ENCODE measurements at regions not wholly inside any gene's neighbourhood (a gene's known extent, or its start where the extent isn't known, plus 50 kb on each side); places are given as distances from the start of the nearest gene placed in this dataset.
A peak's percentile ranks its signal among the peaks of the same experiment; 100 is the strongest.

DNA sequence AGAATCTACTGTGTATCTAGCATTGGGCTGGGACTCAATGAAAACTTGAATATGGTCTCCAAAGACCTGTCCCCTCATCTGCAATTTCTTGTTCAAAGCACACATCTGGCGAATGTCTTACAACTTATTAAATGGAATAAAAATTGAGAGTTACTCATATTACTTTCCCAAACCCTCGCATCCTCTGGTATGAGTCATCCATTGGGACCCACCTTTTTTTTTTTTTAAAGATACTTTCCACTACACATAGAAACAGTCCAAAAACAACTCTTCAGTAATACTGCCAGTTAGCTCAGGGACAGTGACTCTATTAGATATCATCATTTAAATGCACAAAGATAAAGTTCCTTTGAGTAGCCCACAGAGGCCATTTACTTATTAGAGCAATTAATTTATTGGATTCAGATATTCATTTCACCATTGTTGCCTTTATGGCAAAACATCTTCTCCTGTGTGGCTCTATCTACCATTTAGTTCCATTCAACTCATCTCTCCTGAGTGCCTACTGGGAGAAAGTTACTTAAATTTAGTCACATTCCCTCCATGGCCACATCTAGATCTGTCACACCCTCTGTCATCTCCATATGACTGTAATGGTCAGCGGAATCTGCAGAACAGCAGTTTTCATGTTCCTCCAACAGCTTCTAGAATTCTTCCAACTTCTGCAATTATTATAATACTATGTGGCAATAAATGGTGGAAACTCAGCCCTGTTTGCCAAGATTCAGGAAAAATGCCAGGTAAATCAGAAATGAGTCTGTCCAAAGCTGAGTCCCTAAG, 77.9 kb upstream of the ARHGEF3 start:
- H3K4me3 Mint-ChIP-seq = no peak overlapping the region
- H3K9me3 Mint-ChIP-seq = peaks cover 9% of the 10 kb centered on the region; the same call in 1 of the 2 replicates
- DNase-seq (ENCODE audit: low spot score) = no peak
- no peaks in the 10 kb centered on the region for H3K27me3 Mint-ChIP-seq (ENCODE audit: low read depth)
- no peaks in the 10 kb centered on the region for H3K36me3 Mint-ChIP-seq
- peaks cover 22% of the 10 kb centered on the region for H3K4me1 Mint-ChIP-seq
- ChIA-PET POLR2A (no interaction called here), CTCF (no interaction called here)
- no peak overlapping the region for H3K27ac Mint-ChIP-seq
- no peak for TF ChIP-seq MXD4 (CRISPR knock-in tag; IDR thresholded peaks at IDR 0.05; ENCODE audit: borderline replicate concordance)
- TF ChIP-seq ZNF396 (CRISPR knock-in tag; IDR thresholded peaks at IDR 0.05; ENCODE audit: borderline replicate concordance) = no peak
- TF ChIP-seq ZNF219 (CRISPR knock-in tag; IDR thresholded peaks at IDR 0.05; ENCODE audit: borderline replicate concordance) = no peak
- no peak for TF ChIP-seq CBFB (CRISPR knock-in tag; IDR thresholded peaks at IDR 0.05; ENCODE audit: low read depth)
- no peak for TF ChIP-seq SOX15 (CRISPR knock-in tag; IDR thresholded peaks at IDR 0.05)
- TF ChIP-seq TCF7 (CRISPR knock-in tag; IDR thresholded peaks at IDR 0.05; ENCODE audit: low read depth) = no peak
- no peak for ATAC-seq

DNA sequence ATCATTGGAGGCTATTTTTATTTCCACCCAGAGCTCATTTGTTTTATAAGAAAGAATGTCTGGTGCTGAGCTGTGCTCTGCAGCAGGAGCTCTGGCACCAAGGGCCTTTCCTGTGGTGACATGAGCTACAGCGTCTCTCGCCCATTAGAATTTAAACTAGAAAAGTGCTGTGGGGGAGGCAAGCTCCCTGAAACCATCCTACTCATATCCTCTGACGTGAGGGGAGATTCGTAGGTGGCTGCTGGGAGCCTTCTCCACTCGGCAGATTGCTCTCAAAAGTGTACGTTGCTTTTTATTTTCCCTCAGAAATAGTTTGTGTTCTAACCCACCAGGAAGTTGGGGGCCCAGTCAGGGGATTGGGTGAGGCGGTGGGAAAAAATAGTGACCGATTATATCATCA, 76.3 kb upstream of the ARHGEF3 start:
- Mint-ChIP-seq H3K4me3 (no peak overlapping the region), H3K9me3 (peaks cover 9% of the 10 kb centered on the region; the same call in 1 of the 2 replicates), H3K36me3 (no peaks in the 10 kb centered on the region), H3K27me3 (ENCODE audit: low read depth) (no peaks in the 10 kb centered on the region), H3K4me1 (peaks cover 22% of the 10 kb centered on the region), H3K27ac (peak overlapping the region; percentile 64; the same call in 1 of the 2 replicates)
- ChIA-PET POLR2A (no interaction called here), CTCF (interaction anchor here (0.8 to 2.4 kb wide), 3 partner anchors 77 to 176 kb away, joined by 3 to 11 read pairs (median 4); partner anchors contain the start of gene ARHGEF3)
- DNase-seq (ENCODE audit: low spot score) (no peak), ATAC-seq (0 out of 2 replicates have a peak, but pooled peaks have one; percentile 43)
- TF ChIP-seq, protein P1, sequence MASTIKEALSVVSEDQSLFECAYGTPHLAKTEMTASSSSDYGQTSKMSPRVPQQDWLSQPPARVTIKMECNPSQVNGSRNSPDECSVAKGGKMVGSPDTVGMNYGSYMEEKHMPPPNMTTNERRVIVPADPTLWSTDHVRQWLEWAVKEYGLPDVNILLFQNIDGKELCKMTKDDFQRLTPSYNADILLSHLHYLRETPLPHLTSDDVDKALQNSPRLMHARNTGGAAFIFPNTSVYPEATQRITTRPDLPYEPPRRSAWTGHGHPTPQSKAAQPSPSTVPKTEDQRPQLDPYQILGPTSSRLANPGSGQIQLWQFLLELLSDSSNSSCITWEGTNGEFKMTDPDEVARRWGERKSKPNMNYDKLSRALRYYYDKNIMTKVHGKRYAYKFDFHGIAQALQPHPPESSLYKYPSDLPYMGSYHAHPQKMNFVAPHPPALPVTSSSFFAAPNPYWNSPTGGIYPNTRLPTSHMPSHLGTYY (CRISPR knock-in tag; IDR thresholded peaks at IDR 0.05) = no peak
- TF ChIP-seq ZNF317 (CRISPR knock-in tag; IDR thresholded peaks at IDR 0.05; ENCODE audit: borderline replicate concordance, low read depth) (no peak), TEAD4 (CRISPR knock-in tag; IDR thresholded peaks at IDR 0.05) (no peak), FOXJ3 (CRISPR knock-in tag; IDR thresholded peaks at IDR 0.05; ENCODE audit: borderline replicate concordance) (no peak), FOXK1 (CRISPR knock-in tag; IDR thresholded peaks at IDR 0.05) (no peak), SMAD3 (CRISPR knock-in tag; IDR thresholded peaks at IDR 0.05; ENCODE audit: borderline replicate concordance) (no peak), ATF1 (CRISPR knock-in tag; IDR thresholded peaks at IDR 0.05) (no peak), SMAD4 (CRISPR knock-in tag; IDR thresholded peaks at IDR 0.05) (no peak), HMGA2 (CRISPR knock-in tag; IDR thresholded peaks at IDR 0.05) (no peak)
- TF ChIP-seq, protein P2, sequence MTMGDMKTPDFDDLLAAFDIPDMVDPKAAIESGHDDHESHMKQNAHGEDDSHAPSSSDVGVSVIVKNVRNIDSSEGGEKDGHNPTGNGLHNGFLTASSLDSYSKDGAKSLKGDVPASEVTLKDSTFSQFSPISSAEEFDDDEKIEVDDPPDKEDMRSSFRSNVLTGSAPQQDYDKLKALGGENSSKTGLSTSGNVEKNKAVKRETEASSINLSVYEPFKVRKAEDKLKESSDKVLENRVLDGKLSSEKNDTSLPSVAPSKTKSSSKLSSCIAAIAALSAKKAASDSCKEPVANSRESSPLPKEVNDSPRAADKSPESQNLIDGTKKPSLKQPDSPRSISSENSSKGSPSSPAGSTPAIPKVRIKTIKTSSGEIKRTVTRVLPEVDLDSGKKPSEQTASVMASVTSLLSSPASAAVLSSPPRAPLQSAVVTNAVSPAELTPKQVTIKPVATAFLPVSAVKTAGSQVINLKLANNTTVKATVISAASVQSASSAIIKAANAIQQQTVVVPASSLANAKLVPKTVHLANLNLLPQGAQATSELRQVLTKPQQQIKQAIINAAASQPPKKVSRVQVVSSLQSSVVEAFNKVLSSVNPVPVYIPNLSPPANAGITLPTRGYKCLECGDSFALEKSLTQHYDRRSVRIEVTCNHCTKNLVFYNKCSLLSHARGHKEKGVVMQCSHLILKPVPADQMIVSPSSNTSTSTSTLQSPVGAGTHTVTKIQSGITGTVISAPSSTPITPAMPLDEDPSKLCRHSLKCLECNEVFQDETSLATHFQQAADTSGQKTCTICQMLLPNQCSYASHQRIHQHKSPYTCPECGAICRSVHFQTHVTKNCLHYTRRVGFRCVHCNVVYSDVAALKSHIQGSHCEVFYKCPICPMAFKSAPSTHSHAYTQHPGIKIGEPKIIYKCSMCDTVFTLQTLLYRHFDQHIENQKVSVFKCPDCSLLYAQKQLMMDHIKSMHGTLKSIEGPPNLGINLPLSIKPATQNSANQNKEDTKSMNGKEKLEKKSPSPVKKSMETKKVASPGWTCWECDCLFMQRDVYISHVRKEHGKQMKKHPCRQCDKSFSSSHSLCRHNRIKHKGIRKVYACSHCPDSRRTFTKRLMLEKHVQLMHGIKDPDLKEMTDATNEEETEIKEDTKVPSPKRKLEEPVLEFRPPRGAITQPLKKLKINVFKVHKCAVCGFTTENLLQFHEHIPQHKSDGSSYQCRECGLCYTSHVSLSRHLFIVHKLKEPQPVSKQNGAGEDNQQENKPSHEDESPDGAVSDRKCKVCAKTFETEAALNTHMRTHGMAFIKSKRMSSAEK (CRISPR knock-in tag; IDR thresholded peaks at IDR 0.05; ENCODE audit: borderline replicate concordance) = no peak
- TF ChIP-seq, protein P3, sequence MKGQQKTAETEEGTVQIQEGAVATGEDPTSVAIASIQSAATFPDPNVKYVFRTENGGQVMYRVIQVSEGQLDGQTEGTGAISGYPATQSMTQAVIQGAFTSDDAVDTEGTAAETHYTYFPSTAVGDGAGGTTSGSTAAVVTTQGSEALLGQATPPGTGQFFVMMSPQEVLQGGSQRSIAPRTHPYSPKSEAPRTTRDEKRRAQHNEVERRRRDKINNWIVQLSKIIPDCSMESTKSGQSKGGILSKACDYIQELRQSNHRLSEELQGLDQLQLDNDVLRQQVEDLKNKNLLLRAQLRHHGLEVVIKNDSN (CRISPR knock-in tag; IDR thresholded peaks at IDR 0.05) = no peak
- TF ChIP-seq, protein P4, sequence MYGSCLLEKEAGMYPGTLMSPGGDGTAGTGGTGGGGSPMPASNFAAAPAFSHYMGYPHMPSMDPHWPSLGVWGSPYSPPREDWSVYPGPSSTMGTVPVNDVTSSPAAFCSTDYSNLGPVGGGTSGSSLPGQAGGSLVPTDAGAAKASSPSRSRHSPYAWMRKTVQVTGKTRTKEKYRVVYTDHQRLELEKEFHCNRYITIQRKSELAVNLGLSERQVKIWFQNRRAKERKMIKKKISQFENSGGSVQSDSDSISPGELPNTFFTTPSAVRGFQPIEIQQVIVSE (CRISPR knock-in tag; IDR thresholded peaks at IDR 0.05; ENCODE audit: borderline replicate concordance) = no peak
